NOMO-1 treated with dmso at 0.1 percent for 144 hours (cell line): ENCODE measurements at regions not wholly inside any gene's neighbourhood (a gene's known extent, or its start where the extent isn't known, plus 50 kb on each side); places are given as distances from the start of the nearest gene placed in this dataset.
"Not testable (repeated sequence)": the region's sequence is repeated elsewhere in the genome, so short reads cannot be mapped to it uniquely, and the experiment has no call there.

ENCODE experiments used
- DNase-seq: peaks from one replicate; lab custom pipeline; 2025; ENCODE audit not compliant: unreplicated experiment; lab: John Stamatoyannopoulos, UW

DNA sequence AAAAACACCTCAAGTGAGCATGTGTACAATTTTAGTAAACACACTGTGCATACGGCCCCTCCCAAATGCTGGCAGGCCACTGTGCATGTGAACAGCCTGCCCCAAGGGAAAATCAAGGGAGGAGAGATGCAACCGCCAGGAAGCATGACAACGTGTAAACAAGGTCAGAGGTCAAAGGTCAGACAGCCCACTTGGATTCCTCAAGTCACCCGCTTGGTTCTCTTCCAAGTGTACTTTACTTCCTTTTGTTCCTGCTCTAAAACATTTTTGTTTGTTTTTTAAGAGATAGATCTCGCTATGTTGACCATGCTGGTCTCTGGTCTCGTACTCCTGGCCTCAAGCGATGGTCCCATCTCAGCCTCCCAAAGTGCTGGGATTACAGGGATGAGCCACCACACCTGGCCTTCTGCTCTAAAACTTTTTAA is 126.7 kb upstream of the SHB start:
- no peak for DNase-seq

DNA sequence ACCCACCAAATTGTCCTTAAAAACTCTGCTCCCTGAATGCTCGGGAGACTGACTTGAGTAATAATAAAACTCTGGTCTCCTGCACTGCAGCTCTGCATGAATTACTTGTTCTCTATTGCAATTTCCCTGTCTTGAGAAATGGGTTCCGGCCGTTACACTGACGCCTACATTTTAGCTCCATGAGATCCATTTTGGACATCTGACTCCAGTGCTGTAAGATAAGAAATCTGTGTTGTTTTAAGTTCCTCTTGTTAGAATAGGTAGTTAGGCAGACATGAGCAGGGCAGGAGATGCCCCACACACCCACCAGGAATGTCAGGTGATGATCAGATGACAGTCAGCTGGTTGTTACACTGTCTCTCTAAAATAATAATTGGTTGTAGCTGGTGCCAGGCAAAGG is 125.8 kb upstream of the SHB start:
- DNase-seq, result no peak

DNA sequence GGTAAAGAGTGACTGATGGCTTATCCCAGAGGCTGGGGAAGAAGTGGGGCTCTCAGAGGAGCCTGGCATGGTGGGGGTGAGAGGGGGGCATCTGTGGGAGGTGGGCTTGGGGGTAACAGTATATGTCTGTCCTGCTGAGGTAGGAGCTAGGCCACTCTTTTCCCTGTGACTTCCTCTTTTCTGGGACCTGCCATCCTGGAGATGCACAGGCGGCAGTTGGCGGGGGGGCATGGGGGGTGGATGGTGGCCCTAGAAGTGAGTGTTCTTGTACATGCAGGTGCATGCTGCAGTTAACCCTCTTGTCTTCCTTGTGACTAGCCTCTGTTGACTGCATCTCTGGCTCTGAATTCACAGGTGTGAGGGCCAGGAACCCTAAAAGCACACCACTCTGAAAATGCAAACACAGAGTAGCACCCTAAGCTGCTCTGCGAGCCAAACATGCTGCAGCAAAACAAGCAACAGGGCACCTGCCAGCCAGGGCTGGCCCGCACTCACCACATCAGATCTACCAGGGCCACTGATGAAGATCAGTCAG is 123.8 kb upstream of the SHB start:
- DNase-seq, result no peak

DNA sequence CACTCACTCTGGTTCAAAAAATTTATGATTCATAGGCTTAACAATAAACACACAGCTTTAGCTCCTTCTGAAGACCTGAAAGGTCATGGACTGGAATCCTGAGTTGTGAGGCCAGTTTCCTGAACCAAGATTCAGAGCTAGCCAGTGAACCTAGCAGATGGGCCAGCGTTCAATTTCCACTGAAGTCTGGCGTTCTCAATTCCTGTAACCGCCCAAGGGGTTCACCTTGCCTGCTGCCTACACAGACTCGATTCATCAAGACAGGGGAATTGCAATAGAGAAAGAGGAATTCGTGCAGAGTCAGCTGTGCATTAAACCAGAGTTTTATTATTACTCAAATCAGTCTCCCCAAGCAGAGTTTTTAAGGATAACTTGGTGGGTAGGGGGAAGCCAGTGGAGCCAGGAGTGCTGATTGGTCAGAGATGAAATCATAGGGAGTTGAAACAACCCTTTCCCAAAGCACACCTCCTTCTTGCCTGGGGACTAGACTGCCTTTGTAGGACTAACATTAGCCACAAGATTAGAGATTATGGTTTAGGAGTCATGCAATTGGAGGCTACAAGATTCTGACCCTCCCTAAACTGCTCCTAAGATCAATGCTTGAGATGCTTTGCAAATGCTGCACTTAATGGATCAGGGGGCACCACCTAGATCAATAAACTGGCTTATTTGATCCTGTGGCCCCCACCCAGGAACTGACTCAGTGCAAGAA is 117.5 kb upstream of the SHB start:
- DNase-seq, result no peak

DNA sequence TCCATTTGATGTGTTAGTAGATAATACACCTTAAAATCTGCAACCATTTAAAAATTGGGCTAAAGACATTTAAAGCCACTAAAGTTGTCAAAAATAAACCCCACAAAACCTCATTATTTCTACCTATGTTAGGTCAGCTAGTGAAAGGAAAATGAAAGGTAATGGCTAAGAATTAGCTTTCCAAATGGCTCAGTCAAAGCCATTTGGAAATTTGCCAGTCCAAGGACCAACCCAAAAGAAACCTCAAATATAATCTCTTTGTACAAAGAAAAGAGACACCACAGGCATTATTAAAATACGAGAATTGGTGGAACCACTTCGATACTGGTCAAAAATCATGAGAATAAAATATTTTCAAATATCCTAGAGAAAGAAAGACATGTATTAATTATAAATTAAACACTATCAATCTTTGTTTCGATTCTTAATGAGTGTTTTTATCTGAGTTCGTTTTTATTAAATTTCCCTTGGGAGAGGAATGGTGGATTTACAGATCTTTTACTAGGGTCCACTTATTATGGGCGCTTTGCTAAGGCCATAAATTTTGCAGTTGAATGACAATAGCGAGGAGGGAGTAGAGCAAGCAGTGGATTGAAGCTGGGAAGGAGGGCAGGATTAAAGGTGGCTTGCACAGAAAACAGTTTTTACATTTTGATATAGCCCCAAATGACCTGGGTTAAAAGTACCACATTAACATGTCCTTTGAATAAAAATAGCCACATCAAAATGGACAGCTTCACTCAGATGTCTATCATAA is 116.8 kb upstream of the SHB start:
- DNase-seq, result no peak

DNA sequence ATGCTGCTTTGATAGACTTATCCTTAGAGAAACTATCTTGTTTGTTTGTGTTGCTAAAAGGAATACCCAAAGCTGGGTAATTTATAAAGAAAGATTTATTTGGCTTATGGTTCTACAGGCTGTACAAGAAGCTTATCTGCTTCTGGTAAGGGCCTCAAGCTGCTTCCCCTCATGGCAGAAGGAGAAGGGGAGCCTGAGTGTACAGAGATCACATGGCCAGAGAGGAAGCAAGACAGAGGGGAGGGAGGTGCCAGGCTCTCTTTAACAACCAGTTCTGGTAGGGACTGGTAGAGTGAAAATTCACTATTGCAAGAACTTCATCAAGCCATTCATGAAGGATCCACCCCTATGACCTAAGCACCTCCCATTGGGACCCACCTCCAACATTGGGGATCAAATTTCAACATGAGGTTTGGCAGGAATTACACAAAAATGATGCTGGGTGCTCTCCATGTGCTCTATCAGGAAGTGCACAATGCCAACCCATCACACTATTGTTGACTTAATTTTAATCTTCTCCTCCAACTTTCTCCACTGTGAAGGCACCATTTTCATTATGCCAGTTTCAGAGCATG is 115.1 kb upstream of the SHB start:
- DNase-seq, result no peak

DNA sequence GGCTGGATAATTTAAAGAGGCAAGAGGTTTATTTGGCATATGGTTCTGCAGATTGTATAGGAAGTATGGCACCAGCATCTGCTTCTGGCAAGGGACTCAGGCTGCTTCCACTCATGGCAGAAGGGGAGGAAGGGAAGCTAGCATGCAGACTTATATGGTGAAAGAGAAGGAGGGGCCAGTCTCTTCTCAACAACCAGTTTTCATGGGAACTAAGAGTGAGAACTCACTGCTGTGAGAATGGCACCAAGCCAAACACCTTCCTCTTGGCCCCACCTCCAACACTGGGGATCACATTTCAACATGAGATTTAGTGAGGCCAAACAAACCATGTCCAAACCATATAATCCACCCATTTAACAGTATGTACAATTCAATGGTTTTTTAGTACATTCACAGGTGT is 113.3 kb upstream of the SHB start:
- no peak for DNase-seq

DNA sequence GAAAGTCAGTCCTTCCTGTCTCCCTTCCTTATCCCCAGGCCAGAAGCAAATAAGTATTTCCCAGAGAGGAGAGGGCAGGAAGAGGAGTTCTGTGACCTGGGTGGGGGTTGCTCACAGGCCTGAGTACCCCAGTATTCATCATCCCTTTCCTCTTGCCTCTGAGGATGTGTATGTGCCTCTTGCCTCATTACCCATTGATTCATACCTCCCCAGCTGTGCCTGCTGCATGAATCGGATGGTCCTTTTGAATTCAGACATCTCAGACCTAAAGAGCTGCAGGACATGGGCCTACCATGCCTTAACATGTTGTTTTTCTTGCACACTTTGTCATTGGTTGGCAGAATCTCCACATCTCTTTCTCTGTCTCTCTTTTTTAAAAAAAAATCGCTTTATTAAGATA is 112.8 kb upstream of the SHB start:
- DNase-seq, result no peak

DNA sequence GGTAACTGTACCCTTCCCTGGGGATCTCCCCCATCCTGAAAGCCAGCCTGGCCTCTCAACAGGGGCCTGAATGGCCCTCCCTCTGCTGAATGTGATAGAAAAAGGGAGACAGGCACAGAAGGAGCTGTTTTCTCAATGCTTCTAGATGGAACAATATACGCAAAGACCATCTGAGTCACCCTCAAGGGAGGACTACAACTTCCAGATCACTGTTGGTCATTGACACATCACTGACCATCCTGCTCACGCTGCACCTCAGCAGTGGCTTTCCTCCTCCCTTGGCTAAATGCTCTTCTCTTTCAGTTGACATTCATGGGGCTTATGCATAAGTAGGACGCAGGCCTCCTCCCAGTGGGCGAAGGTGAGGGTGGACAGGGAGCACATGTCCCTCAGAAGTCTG is 112.2 kb upstream of the SHB start:
- DNase-seq, result no peak

DNA sequence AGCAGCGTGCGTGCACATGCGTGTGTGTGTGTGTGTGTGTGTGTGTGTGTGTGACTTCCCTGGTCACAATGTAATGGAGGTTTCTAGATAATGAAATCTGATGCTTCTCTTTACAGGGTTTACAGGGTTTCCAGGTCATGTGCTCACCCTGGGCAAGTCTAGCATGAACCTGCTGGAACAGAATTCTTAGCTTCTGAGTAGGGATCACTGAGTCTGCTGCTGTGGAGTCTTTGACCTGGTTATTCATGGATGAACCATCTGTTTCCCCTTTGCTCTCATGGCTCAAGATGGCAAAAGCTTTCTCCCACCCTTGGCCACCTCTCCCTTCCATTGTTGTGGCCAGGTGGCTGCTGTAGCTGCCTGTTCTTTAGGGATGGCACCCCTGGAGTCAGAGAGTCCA is 111.6 kb upstream of the SHB start:
- DNase-seq, result no peak

DNA sequence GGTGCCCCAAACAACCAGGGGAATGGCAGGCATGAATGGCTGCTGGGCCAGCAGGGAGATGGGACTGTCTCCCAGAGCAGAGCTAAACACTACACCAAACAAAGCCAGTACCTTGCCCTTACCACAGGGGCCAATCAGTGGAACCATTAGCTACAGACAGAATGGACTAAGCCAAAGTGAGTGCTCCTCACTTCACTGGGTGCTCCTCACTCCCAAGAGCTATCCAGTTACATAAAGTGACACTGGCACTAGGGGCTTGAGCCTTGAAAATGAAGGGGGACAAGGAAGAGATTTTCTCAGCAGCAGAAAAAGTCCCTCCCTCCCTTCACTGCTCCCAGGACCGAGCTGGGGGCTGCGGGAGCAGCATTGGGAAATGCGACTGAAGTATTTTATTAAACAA is 110.9 kb upstream of the SHB start:
- DNase-seq, result no peak

DNA sequence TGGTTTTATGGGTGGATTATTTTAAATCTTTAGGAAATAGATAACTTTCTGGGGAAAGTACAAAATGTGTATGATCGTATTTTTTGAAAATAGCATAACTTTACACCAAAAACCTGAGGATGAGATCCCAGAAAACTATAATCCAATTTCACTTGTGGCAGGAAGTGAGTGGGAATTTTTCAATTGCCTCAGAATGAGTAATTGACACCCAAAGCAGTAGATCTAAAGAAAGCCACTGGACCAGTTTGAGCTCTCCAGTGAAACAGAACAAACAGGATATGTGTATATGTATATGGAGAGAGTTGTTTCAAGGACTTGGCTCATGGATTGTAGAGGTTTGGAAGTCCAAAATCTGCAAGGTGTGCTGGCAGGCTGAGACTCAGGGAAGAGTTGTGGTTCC is 109.2 kb upstream of the SHB start:
- DNase-seq, result no peak

DNA sequence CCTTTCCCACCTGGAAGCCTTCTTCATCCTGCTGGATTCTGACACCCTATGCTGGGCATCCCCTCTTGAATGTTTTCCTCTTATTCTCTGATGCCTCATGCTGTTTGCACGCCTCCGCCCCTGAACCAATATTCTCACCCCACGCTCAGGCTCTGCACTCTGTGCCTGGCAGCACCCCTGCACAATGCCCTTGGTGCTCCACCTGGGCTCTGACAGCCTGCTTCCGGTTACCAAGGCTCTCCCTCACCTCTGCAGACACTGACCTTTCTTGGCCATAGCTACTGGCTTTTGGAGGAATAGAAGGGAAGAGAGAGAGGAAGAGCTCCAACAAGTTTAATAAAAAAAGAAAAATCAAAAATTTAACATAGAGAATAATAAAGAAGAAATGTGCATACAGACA is 108.7 kb upstream of the SHB start:
- no peak for DNase-seq

DNA sequence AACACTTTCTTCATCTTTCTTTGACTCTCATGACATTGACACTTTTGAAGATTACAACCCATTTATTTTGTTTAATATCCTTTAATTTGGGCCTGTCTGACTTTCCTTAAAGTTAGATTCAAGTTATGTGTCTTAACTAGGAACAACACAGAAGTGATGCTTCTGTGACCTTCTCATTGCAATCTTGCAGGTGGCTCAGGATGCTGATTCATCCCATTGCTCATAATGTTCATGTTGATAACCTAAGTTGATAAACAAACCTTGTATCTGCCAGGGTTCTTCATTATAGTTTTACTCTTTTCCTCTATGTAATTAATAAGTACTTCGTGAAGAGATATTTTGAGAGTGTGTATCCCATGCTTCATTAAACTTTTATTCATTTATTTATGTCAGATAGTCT is 107.2 kb upstream of the SHB start:
- DNase-seq, result no peak

DNA sequence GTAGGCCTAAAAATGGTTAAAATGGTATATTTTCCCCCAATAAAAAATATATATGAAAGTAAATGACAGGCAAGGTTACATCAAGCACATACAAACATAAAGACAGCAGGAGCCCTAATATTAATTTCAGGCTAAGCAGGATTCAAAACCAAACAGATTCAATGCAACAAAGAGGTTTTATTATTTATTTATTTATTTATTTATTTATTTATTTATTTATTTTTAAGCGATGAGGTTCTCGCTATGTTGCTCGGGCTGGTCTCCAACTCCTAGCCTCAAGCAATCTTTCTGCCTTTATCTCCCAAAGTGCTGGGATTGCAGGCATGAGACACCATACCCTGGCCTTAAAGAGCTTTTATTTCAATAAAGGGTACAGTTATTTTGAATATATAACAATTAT is 106.4 kb upstream of the SHB start:
- no peak for DNase-seq

DNA sequence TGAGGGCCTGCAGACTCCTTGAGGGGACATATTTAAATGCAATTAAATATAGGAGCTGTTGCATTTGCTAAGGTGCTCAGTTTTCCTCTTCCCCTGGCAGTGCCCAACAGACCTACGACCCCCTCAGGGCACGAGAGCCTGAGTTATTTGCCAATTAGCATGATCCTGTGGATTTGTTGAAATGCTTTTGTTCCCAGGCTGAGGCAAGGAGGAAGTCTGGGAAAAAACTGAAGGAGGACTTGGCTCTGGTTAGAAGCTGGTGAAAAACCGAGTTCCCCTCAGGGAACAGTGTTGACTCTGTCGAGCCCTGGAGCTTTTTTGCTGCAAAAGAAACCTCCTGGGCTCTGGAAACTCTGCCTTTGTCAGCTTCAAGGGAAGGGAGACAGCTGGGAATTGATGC is 103.6 kb upstream of the SHB start:
- DNase-seq, result no peak

DNA sequence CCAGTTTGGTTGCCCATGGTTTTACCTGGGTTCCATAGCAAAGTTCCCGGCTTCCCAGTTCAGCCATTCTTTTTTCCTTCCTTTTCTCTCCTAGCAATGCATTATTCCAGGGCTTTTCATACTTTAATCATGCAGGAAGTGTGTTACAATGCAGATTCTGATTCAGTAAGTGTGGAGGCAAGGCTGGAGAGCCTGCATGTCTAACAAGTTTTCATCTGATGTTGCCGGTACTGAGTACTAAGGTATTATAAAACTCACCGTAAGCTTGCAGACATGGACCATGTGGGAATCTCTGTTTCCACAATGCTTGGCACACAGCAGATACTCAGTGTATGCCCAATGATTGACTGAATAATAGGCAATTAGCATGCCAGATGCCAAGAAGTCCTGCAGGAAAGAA is 102.9 kb upstream of the SHB start:
- DNase-seq, result no peak

DNA sequence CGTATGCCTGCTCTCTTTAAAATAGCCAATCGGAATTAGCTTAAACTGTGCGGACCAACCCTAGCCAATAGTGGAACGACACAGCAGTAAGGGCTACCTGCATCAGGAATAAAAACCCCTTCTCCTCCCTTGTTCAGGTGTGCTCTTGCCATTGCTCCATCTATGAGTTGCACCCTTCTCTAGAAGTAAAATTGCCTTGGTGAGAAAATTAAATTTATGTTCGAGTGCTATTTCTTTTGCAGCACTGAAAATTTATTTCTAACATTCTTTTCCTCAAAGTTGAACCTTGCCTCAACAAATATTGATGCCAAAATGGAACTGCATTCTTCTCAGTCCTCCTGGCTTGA is 102.5 kb upstream of the SHB start:
- no peak for DNase-seq

DNA sequence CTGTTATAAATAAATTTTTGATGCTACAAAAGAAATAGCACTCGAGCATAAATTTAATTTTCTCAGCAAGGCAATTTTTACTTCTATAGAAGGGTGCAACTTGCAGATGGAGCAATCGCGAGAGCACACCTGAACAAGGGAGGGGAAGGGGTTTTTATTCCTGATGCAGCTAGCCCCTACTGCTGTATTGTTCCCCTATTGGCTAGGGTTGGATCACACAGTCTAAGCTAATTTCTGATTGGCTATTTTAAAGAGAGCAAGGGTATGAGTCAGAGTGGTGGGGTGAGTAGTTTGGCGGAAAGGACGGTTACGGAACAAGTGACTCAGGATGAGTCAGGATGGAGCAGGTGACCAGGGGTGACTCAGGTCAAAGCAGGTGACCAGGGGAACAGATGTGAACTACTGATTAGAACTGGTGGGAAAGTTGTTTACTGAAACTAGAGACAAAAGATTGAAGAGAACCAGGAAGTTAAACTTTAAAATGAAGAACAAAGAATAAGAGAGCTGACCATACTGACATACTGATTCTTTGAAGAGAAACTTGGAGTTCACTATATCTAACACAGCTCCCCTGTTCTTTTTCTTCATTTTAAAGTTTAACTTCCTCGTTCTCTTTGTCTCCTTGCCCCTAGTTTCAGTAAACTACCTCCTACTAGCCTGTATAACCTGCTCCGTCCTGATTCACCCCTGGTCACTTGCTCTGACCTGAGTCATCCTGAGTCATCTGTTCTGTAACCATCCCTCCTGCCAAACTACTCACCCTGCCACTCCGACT is 101.9 kb upstream of the SHB start:
- not testable (repeated sequence) for DNase-seq

DNA sequence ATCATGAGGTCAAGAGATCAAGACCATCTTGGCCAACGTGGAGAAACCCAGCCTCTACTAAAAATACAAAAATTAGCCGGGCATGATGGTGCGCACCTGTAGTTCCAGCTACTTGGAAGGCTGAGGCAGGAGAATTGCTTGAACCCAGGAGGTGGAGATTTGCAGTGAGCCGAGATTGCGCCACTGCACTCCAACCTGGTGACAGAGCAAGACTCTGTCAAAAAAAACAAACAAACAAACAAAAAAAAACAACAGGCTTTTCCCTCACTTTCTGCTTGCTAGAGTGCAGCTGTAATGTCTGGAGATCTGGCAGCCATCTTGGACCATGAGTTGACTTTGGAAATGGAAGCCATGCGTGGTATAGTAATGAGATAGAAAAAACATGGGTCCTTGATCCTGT is 101.1 kb upstream of the SHB start:
- not testable (repeated sequence) for DNase-seq

DNA sequence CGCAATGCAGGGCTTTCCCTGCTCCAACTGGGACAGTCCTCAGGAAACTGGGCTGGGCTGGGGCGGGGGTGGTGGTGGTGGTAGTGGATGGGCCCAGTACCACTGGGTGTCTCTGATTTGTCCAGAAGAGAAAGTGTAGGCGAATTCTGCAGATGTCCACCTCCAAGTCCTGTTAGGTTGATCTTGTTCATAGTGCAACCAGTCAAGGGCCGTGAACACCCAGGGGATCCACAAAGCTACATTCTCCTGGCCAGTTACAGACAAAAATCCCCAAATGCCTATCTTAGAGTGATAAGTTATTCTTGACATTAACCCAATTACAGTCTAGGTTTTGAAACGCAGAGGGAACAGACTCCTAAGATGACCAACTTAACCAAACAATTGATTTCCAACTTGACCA is 97.5 kb upstream of the SHB start:
- DNase-seq, result no peak
